Endodermal cell (in vitro differentiated cells): ENCODE measurements at regions not wholly inside any gene's neighbourhood (a gene's known extent, or its start where the extent isn't known, plus 50 kb on each side); places are given as distances from the start of the nearest gene placed in this dataset.

Source experiments
- DNase-seq: peaks from one replicate; pipeline ENCODE4 v3.0.0-alpha.2; 2017
- H3K27ac ChIP-seq: 2 replicates; pipeline ENCODE4 v1.5.1; 2013; ENCODE audit warnings: mild to moderate bottlenecking, low read depth, low read length, moderate library complexity
- H3K27me3 ChIP-seq: 2 replicates; pipeline ENCODE4 v1.6.1; 2013; ENCODE audit warnings: mild to moderate bottlenecking, low read length, moderate library complexity; ENCODE audit not compliant: insufficient read depth, control insufficient read depth, poor library complexity, severe bottlenecking
- H3K36me3 ChIP-seq: 2 replicates; pipeline ENCODE4 v1.7.0; 2013; ENCODE audit warnings: mild to moderate bottlenecking, low read length, moderate library complexity; ENCODE audit not compliant: control insufficient read depth, insufficient read depth
- H3K4me1 ChIP-seq: one replicate; pipeline ENCODE4 v1.7.0; 2013; ENCODE audit warnings: low read length; ENCODE audit not compliant: control insufficient read depth, insufficient read depth
- H3K4me3 ChIP-seq: 2 replicates; pipeline ENCODE4 v1.5.1; 2013; ENCODE audit warnings: mild to moderate bottlenecking, low read length, moderate library complexity
- H3K9ac ChIP-seq: 2 replicates; pipeline ENCODE4 v1.6.1; 2013; ENCODE audit warnings: mild to moderate bottlenecking, low read length, moderate library complexity; ENCODE audit not compliant: poor library complexity, severe bottlenecking; ENCODE audit errors: extremely low read depth
- H3K9me3 ChIP-seq: 2 replicates; pipeline ENCODE4 v1.6.1; 2013; ENCODE audit warnings: mild to moderate bottlenecking, low read length, moderate library complexity; ENCODE audit not compliant: control insufficient read depth
- H3K27ac Mint-ChIP-seq: 2 replicates; pipeline ENCODE4 v1.8.0; 2020; ENCODE audit warnings: mixed read lengths
- H3K27me3 Mint-ChIP-seq: 2 replicates; pipeline ENCODE4 v1.8.0; 2021; ENCODE audit warnings: mild to moderate bottlenecking, mixed read lengths; ENCODE audit not compliant: insufficient read depth
- H3K36me3 Mint-ChIP-seq: 2 replicates; pipeline ENCODE4 v1.8.0; 2020; ENCODE audit warnings: low read depth, mixed read lengths
- H3K4me1 Mint-ChIP-seq: 2 replicates; pipeline ENCODE4 v1.8.0; 2020; ENCODE audit warnings: mixed read lengths
- H3K4me3 Mint-ChIP-seq: 2 replicates; pipeline ENCODE4 v1.8.0; 2020; ENCODE audit warnings: mild to moderate bottlenecking, moderate library complexity, mixed read lengths
- H3K9me3 Mint-ChIP-seq: 2 replicates; pipeline ENCODE4 v1.8.0; 2020; ENCODE audit warnings: mild to moderate bottlenecking, mixed read lengths
- WGBS, 2 experiments: methylation state at CpG; one replicate each; pipeline versions ENCODE4 v1.1.5 to v1.1.7; 2013; ENCODE audit warnings: missing lambda C conversion rate in 2 of 2, mixed read lengths in 1 of 2; ENCODE audit not compliant: insufficient coverage in 1 of 2, insufficient read length in 1 of 2; 5-methylcytosine and 5-hydroxymethylcytosine counted together
- TF ChIP-seq, protein P1 (sequence below): fragments of 200-600 bp; sonication (generic); conservative IDR thresholded peaks from 2 replicates; pipeline ENCODE4 v1.5.0; 2021; ENCODE audit warnings: antibody characterized with exemption, mild to moderate bottlenecking

DNA sequence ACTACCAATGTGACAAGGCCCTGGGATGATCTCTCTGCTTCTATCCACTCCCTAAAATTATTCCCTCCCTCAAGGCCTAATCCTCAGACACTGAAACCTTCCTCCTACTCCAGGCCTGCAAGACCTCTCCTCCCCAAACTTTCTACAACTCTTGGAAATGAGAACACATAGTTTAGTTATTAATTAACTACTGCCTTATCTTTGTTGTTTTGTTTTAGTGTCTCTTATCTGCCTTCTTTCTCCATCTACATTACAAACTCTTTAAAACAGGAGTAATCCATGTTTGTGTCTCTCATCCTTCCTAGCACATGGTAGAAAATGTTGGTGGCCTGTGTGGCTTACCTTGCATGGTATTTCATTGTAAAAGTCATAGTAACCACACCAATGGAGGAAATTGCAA is 139.9 kb upstream of the G2E3 start:
- peaks cover 16% of the 10 kb centered on the region for H3K4me1 Mint-ChIP-seq
- Histone ChIP-seq H3K36me3 (no peaks in the 10 kb centered on the region), H3K9me3 (no peaks in the 10 kb centered on the region), H3K4me1 (peaks cover 2% of the 10 kb centered on the region), H3K27me3 (no peaks in the 10 kb centered on the region), H3K9ac (no peak overlapping the region), H3K27ac (no peak overlapping the region), H3K4me3 (no peak overlapping the region)
- H3K36me3 Mint-ChIP-seq = no peaks in the 10 kb centered on the region
- DNase-seq = no peak
- H3K27me3 Mint-ChIP-seq = no peaks in the 10 kb centered on the region
- no peak overlapping the region for H3K27ac Mint-ChIP-seq
- no peaks in the 10 kb centered on the region for H3K9me3 Mint-ChIP-seq
- H3K4me3 Mint-ChIP-seq = no peak overlapping the region
- TF ChIP-seq, protein P1, sequence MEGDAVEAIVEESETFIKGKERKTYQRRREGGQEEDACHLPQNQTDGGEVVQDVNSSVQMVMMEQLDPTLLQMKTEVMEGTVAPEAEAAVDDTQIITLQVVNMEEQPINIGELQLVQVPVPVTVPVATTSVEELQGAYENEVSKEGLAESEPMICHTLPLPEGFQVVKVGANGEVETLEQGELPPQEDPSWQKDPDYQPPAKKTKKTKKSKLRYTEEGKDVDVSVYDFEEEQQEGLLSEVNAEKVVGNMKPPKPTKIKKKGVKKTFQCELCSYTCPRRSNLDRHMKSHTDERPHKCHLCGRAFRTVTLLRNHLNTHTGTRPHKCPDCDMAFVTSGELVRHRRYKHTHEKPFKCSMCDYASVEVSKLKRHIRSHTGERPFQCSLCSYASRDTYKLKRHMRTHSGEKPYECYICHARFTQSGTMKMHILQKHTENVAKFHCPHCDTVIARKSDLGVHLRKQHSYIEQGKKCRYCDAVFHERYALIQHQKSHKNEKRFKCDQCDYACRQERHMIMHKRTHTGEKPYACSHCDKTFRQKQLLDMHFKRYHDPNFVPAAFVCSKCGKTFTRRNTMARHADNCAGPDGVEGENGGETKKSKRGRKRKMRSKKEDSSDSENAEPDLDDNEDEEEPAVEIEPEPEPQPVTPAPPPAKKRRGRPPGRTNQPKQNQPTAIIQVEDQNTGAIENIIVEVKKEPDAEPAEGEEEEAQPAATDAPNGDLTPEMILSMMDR = no peak

DNA sequence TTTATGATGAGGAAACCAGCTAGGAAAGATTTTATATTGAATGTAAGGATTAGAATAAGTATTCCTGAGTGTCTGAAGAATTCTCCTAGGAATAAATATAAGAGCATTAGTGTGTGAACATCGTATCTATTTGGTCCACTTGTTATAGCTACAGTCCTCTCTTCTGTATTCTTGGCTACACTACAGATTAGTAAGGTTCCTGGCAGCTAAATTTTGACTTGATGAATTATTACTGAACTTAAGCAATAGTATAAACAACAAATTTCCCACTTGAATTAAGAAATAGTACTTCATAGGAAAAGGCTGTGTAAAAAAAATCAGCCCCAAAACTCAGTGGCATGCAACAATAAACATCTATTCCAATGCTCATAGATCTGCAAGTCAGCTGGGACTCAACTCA is 138.4 kb upstream of the G2E3 start:
- no peaks in the 10 kb centered on the region for H3K36me3 ChIP-seq
- Mint-ChIP-seq H3K4me1 (peaks cover 13% of the 10 kb centered on the region), H3K27ac (no peak overlapping the region), H3K36me3 (no peaks in the 10 kb centered on the region), H3K4me3 (no peak overlapping the region), H3K27me3 (no peaks in the 10 kb centered on the region), H3K9me3 (no peaks in the 10 kb centered on the region)
- no peak overlapping the region for H3K9ac ChIP-seq
- WGBS, 2 experiments = 0% methylated on average over 1 of the region's 1 CpG; no CpG with 5 or more reads in 1 of the 2 experiments
- H3K4me1 ChIP-seq = no peaks in the 10 kb centered on the region
- H3K4me3 ChIP-seq = no peak overlapping the region
- no peak for DNase-seq
- H3K9me3 ChIP-seq = no peaks in the 10 kb centered on the region
- no peak overlapping the region for H3K27ac ChIP-seq
- TF ChIP-seq, protein P1 = no peak
- no peaks in the 10 kb centered on the region for H3K27me3 ChIP-seq

- Mint-ChIP-seq H3K9me3 (peaks cover 4% of the 10 kb centered on the region), H3K36me3 (no peaks in the 10 kb centered on the region), H3K27ac (no peak overlapping the region), H3K4me1 (peaks cover 9% of the 10 kb centered on the region), H3K27me3 (no peaks in the 10 kb centered on the region), H3K4me3 (no peak overlapping the region)
- Histone ChIP-seq H3K27me3 (no peaks in the 10 kb centered on the region), H3K36me3 (no peaks in the 10 kb centered on the region), H3K4me3 (no peak overlapping the region), H3K27ac (no peak overlapping the region), H3K9me3 (no peaks in the 10 kb centered on the region), H3K9ac (no peak overlapping the region), H3K4me1 (no peaks in the 10 kb centered on the region)
- TF ChIP-seq, protein P1 = no peak
- 100% methylated on average over 1 of the region's 1 CpG; no CpG with 5 or more reads in 1 of the 2 experiments for WGBS, 2 experiments
- DNase-seq = no peak
Observed at GRCh38 chr14:30426463-30426862, 132.5 kb upstream of the G2E3 start.
